GM10248 (cell line): ENCODE measurements at regions not wholly inside any gene's neighbourhood (a gene's known extent, or its start where the extent isn't known, plus 50 kb on each side); places are given as distances from the start of the nearest gene placed in this dataset.
A peak's percentile ranks its signal among the peaks of the same experiment; 100 is the strongest.

Source experiments
- CTCF ChIA-PET: fragments of 300-600 bp; sonication (Branson Sonifier 250); formaldehyde crosslinking; extraction: SDS; loops from one replicate; lab custom pipeline; 2021; ENCODE audit warnings: antibody characterized with exemption; lab: Yijun Ruan, JAX
- POLR2A ChIA-PET: fragments of 350-650 bp; sonication (Branson Sonifier 250); formaldehyde crosslinking; extraction: SDS; loops from one replicate; lab custom pipeline; 2020; ENCODE audit warnings: antibody characterized with exemption; lab: Yijun Ruan, JAX
- DNase-seq: peaks from one replicate; pipeline ENCODE4 v3.0.0; 2012; ENCODE audit errors: extremely low spot score
- CTCF ChIP-seq: IDR thresholded peaks from 2 replicates; pipeline ENCODE4 v1.5.1; 2012; ENCODE audit warnings: mild to moderate bottlenecking, low read depth; ENCODE audit errors: extremely low read depth, missing control alignments, control extremely low read depth

- TF ChIP-seq CTCF: no peak
- no peak for DNase-seq
- POLR2A ChIA-PET: no interaction called here
- CTCF ChIA-PET: no interaction called here
These were observed 367.6 kb downstream of the C12orf75 start for GRCh38 chr12:105698075-105698474.

GRCh38 chr12:105699209-105699608 is 368.7 kb downstream of the C12orf75 start:
- no peak for DNase-seq
- POLR2A ChIA-PET: no interaction called here
- CTCF ChIA-PET: interaction anchor here (1.2 kb wide), 1 partner anchor 10 kb away, joined by 3 read pairs; no protein-coding TSS in a partner anchor
- no peak for TF ChIP-seq CTCF

- no peak for DNase-seq
- ChIA-PET CTCF (interaction anchor here (0.7 to 3.1 kb wide), 13 partner anchors 9 to 432 kb away, joined by 3 to 17 read pairs (median 4); no protein-coding TSS in a partner anchor), POLR2A (no interaction called here)
- TF ChIP-seq CTCF: no peak
These were observed 374.3 kb downstream of the C12orf75 start for GRCh38 chr12:105704787-105705186.

- CTCF ChIA-PET: interaction anchor here (0.7 to 3.1 kb wide), 12 partner anchors 8 to 431 kb away, joined by 3 to 17 read pairs (median 4); no protein-coding TSS in a partner anchor
These were observed 374.7 kb downstream of the C12orf75 start for GRCh38 chr12:105705235-105705634.

GRCh38 chr12:105705765-105706164 is 375.3 kb downstream of the C12orf75 start:
- ChIA-PET POLR2A (no interaction called here), CTCF (interaction anchor here (0.7 to 3.1 kb wide), 9 partner anchors 8 to 517 kb away, joined by 3 to 17 read pairs (median 4); no protein-coding TSS in a partner anchor)
- DNase-seq: no peak
- TF ChIP-seq CTCF: peak; percentile 39

More at GRCh38 chr12:105705235-105705634, 374.7 kb downstream of the C12orf75 start:
- no peak for DNase-seq
- no peak for TF ChIP-seq CTCF
- POLR2A ChIA-PET: no interaction called here

- TF ChIP-seq CTCF: no peak
- CTCF ChIA-PET: interaction anchor here (0.7 to 3.1 kb wide), 7 partner anchors 8 to 516 kb away, joined by 3 to 17 read pairs (median 4); no protein-coding TSS in a partner anchor
- no peak for DNase-seq
- POLR2A ChIA-PET: no interaction called here
These were observed 376.0 kb downstream of the C12orf75 start for GRCh38 chr12:105706321-105706972.
